OCI-LY1 (cell line): ENCODE measurements at regions not wholly inside any gene's neighbourhood (a gene's known extent, or its start where the extent isn't known, plus 50 kb on each side); places are given as distances from the start of the nearest gene placed in this dataset.

Experiments
- EZH2 ChIP-seq: fragments of 200-600 bp; sonication (generic), shearing (Covaris generic); IDR thresholded peaks from 2 replicates; pipeline ENCODE4 v1.8.0; 2017; ENCODE audit warnings: borderline replicate concordance, mixed run types, mild to moderate bottlenecking, antibody characterized with exemption, low read length, moderate library complexity, mixed read lengths
- TF ChIP-seq, protein P1 (sequence below): fragments of 200-600 bp; sonication (generic), shearing (Covaris generic); IDR thresholded peaks from 2 replicates; pipeline ENCODE4 v1.5.1; 2017; ENCODE audit warnings: mild to moderate bottlenecking, antibody characterized with exemption, low read length, moderate library complexity, mixed read lengths

DNA sequence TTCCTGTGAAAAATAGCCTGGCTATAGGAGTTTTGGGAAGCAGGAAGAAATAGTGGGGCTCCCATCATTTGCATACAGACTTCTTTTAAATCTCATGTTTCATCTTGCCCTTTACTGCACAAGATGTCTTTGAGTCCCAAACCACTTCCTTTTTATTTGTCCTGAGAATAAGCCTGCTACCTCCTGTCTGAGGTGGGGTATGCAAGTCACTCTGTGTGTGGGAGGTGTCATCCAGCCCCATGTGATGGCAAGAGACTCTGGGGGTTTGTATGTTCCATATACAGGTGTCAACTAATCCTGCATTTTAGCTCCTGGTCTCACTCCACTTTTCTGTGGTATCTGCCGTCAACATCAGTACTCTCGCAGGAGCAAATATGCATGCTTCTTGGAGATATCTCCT, 102.0 kb downstream of the OTOL1 start:
- TF ChIP-seq, protein P1, sequence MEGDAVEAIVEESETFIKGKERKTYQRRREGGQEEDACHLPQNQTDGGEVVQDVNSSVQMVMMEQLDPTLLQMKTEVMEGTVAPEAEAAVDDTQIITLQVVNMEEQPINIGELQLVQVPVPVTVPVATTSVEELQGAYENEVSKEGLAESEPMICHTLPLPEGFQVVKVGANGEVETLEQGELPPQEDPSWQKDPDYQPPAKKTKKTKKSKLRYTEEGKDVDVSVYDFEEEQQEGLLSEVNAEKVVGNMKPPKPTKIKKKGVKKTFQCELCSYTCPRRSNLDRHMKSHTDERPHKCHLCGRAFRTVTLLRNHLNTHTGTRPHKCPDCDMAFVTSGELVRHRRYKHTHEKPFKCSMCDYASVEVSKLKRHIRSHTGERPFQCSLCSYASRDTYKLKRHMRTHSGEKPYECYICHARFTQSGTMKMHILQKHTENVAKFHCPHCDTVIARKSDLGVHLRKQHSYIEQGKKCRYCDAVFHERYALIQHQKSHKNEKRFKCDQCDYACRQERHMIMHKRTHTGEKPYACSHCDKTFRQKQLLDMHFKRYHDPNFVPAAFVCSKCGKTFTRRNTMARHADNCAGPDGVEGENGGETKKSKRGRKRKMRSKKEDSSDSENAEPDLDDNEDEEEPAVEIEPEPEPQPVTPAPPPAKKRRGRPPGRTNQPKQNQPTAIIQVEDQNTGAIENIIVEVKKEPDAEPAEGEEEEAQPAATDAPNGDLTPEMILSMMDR = no peak
- no peak for TF ChIP-seq EZH2
